GM21528 (cell line): ENCODE measurements at regions not wholly inside any gene's neighbourhood (a gene's known extent, or its start where the extent isn't known, plus 50 kb on each side); places are given as distances from the start of the nearest gene placed in this dataset.
"Not testable (repeated sequence)": the region's sequence is repeated elsewhere in the genome, so short reads cannot be mapped to it uniquely, and the experiment has no call there.

Experiments used
- ATAC-seq: cut with Tn5 transposase; IDR thresholded peaks from one replicate; pipeline ENCODE4 v1.9.1; 2021; ENCODE audit warnings: mild to moderate bottlenecking, moderate library complexity; ENCODE audit not compliant: unreplicated experiment, low FRiP score

DNA sequence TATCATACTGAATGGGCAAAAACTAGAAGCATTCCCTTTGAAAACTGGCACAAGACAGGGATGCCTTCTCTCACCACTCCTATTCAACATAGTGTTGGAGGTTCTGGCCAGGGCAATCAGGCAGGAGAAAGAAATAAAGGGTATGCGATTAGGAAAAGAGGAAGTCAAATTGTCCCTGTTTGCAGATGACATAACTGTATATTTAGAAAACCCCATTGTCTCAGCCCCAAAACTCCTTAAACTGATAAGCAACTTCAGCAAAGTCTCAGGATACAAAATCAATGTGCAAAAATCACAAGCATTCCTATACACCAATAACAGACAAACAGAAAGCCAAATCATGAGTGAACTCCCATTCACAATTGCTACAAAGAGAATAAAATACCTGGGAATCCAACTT lies 52.5 kb upstream of the CCDC71L start:
- not testable (repeated sequence) for ATAC-seq

DNA sequence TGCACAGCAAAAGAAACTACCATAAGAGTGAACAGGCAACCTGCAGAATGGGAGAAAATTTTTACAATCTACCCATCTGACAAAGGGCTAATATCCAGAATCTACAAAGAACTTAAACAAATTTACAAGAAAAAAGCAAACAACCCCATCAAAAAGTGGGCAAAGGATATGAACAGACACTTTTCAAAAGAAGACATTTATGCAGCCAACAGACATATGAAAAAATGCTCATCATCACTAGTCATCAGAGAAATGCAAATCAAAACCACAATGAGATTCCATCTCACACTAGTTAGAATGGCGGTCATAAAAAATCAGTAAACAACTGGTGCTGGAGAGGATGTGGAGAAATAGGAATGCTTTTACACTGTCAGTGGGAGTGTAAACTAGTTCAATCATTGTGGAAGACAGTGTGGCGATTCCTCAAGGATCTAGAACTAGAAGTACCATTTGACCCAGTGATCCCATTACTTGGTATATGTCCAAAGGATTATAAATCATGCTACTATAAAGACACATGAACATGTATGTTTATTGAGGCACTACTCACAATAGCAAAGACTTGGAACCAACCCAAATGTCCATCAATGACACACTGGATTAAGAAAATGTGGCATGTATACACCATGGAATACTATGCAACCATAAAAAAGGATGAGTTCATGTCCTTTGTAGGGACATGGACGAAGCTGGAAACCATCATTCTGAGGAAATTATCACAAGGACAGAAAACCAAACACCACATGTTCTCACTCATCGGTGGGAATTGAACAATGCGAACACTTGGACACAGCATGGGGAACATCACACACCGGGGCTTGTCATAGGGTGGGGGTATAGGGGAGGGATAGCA lies 53.9 kb upstream of the CCDC71L start:
- ATAC-seq: not testable (repeated sequence)

DNA sequence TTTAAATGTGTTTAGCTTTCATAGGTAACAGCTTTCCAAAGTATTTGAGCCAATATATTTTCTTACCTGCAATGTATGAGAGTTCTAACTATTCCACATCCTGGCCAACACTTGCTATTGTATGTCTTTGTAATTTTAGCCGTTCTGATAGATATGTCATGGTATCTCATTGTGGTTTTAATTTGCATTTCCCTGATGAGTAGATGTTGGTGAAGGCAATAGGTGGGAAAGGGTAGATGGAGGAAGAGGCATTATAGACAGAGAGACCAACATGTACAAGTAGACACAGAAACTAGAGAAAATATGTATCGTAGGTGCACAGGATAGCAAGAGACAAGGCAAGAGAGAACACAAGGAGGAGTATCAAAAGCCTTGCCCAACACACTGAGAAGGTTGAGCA lies 54.8 kb upstream of the CCDC71L start:
- ATAC-seq: no peak

DNA sequence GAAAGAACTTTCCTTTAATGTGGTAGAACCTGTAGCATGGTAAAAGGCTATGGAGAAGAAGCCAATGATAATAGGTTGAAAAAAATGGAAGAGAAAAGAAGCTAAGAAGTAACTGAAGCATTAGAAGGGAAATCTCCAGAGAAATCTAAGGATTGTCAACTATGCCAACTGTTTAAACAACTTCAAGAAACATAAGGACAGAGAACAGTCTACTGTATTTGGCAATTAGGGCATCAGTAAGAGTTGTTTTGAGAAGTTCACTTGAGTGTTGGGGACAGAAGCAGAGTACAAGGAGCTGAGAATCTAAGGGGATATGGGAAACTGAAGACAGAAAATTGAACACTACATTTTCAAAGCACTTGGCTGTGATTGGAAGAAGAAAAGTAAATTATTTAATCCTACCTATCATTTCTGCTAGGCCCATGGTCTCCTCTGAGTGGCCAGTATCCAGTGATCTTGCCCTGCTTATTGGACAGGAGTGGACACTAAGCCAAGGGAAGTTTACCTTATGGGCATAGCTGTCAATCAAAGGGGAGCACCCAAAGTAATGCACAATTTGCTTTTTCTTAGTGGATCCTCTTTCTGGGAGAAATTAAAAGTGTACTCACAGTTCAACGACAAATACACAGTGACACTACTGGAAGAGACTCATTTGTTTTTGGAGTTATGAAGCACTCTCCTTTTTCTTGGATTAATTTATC lies 56.4 kb upstream of the CCDC71L start:
- no peak for ATAC-seq

DNA sequence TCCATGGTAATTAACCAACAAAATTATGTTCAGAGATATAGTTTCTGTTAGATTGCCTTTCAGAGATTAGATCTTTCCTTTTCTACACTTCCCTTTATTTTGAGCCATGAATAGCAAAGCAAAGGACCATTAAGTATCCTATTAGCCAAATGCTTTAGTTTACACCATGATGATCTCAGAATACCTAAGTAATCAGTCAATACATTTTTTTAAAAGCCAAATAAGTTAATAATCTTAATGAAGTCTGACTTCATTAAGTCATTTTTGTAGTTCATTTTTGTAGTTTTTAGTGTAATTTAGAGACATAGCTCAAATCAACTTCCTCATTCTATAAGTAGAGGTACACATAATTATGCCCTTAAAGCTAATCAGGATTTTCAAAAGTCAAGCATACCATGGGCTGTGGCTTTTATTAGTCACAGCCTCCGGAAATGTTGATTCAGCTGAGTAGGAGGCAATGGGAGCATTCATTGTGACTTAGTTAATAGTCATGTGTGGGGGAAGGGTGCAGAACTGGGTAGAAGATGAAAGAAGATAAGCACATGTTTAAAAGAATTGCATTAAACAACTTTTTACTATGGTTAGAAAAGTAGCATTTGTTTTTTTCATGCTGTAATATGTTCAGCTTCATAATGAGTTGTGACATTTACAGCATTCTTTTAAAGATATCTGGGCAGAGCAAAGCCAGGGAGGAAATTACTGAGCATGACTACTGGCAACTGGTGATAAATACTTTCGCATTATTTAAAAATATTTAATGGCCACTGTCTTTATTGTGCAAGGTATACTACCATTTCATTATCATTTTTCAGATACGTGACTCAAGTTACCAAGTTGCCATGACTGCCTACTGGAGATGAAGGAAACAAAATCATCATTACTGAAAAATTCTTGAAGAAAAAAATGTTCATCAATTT lies 57.3 kb upstream of the CCDC71L start:
- no peak for ATAC-seq

DNA sequence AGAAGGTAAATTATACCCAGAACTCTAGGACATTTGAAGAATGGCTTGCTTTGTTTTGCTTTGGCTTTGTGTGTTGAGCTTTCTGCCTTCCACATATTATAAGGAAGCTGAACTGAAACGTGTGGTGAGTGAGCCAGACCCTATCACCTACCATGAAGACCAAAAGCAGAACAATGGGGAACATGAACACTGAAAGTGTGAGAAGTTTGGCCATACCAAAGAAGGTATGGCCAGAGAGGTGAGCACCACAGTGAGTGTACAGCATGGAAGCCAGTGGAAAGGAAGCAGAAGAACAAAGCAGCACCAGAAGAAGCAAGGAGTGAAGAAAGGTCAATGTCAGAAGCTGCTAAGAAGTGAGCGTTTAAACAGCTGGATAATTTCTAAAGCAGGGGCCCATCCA lies 59.7 kb upstream of the CCDC71L start:
- no peak for ATAC-seq

DNA sequence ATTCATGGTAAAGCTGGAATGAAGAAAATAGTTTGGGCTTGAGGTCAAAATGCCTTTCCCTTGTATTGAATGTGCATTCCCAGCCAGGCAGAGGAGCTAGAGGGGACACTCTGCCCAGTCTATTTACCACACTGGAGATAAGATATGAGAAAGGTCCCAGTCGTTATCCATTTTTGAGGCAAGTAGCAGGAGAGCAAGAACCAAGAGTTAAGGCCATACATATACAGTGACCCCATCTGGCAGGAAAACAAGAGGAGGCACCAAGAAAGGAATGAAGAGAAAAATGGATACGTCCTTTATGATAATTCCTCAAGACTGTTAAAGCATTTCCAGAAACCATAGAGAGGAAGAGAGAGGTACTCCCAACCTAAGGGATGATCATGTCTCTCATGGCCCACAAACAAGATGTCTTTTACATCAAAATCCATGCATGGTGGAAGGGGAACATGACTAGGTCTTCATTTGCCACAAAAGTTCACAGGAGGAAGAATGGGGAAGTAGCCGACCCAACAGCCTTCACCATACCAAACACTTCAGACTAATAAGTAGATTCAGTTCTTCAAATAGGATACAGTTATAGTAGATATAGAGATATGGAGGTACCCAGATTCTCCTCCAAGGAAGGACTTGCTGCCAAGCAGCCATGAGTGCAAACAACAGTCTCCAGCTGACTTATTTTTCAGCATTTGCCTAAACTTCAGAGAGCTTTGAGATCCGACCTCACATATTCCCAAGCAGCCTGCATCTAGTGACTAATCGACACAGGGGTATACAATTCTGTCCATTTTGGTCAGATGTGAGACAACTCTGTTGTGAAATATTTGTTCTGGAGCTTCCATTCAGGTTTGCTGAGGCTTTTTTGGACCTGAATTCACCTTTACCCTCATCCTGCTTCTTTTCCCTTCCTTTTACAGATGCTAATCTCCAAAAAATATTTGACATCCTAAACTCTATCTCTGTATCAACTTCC lies 61.1 kb upstream of the CCDC71L start:
- no peak for ATAC-seq

DNA sequence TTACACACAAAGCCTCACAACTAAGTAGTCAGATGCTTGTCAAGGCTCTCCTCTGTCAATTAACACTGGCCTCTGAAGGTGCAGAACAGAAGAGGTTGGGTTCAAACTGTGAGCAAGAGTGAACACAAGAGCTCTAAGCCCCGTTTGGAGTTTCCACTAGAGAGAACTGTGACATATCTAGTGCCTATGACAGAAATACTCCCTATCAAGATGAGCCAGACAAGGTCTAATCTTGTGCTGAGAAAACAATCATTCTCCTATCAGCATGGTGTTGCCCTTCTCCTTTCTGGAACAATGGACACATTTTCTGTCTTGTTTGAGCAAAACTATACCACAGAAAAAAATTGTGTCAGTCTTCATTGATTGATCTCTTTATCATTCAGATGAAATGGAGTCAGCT lies 62.4 kb upstream of the CCDC71L start:
- no peak for ATAC-seq

DNA sequence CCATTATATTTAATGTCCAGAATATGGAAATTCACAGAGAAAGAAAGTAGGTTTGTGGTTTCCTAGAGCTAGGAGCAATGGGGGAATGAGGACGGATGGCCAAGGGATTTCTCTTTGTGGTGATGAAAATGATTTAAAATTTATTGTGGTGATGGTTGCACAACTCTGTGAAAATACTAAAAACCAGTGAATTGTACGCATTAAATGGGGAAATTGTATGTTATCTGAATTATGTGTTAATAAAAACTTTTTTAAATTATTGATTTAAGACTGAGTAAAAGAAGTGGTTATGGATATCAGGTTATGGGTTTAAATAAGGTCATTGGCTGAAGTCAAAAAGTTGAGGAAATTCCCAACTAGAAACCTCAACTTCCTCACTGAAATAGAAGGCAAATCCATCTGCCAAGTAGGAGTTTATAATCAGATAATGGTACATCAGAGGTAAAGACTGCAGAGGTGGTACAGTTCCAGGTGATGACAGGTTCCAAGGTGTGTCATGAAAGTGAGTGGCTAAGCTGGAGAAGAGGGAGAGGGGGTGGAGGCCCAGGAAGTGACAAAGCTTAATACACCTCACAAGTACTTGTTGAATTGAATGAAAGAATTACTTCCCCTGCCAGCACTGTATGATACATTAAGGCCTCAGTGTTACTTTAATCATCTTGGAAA lies 68.9 kb upstream of the CCDC71L start:
- ATAC-seq: no peak

DNA sequence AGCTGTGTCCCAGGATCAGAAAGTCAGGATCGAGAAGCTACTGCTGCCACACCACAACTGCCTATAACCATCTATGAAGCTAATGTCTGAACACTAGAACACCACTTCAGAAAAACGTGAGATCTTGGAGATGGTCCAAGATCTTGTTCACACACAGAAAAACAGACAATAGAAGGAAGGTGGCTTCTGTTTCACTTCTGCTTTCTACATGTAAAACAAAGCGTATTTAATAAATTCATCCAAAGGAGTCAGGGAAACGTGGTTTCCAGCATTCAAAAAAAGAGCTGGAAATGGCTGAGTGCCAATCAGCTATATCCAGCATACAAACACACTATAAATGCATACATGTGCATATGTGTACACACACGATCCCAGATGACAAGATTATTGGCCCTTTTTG lies 70.2 kb upstream of the CCDC71L start:
- ATAC-seq: peak; percentile 89

DNA sequence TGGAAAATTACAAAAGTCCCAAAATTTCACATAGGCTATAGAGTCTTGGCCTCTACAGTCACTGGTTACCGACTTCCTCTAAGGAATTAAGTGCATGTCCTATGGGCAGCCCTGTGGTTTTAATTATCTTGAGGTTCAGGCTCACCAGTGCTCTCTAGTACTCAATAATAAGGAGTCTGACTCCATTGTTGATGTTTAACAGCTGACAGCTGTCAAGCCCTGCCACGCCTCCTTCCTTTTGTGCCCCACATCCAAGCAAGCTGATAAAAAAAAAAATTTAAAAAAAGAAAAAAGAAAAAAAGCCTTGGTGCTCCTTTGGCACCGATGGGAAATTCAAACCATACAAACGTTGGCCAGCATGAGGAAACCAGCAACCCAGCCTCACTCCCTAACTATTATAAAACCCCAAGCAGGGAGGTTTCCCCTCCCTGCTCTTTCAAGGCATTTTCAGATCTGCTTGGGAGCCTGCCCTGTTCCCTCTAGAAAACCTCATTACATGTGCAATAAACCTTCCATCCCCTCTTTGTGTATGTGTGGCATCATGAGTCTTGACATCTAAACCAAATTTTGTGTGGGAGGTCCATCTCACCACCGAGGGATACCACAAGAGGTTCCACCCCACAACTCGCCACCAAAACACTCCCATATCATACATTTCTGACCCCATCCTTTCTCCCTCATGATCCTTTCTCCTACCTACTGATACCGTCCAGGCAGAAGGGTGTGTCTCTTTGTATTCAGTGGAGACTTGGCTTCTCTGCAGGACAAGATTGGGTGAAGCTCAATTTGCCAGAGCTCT lies 70.9 kb upstream of the CCDC71L start:
- peak; percentile 10 for ATAC-seq

DNA sequence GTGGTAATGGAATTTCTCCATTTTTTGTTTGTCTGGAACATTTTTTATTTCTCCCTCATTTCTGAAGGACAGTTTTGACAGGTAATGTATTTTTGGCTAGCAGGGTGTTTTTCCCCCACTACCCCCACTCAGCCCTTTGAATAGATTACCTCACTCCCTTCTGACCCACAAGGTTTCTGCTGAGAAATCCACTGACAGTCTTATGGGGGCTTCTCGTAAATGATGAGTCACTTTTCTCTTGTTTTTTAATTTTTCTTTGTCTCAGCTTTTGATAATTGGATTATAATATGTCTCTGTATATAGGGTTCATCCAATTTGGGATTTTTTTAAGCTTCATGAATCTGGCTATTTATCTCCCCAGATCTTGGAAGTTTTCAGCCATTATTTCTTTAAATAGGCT lies 74.7 kb upstream of the CCDC71L start:
- ATAC-seq: no peak

DNA sequence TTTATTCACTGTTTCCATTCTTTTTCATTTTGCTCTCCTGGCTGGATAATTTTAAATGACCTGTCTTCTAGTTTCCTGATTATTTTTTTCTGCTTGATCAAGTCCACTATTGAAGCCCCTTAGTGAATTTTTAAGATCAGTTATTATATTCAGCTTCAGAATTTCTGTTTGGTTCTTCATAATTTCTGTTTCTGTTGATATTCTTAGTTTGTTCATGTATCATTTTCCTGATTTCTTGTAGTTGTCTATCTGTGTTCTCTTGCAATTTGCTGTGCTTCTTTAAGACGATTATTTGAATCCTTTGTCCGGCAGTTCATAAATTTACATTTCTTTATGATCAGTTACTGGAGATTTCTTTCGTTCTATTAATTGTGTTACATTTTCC lies 75.2 kb upstream of the CCDC71L start:
- ATAC-seq: no peak

DNA sequence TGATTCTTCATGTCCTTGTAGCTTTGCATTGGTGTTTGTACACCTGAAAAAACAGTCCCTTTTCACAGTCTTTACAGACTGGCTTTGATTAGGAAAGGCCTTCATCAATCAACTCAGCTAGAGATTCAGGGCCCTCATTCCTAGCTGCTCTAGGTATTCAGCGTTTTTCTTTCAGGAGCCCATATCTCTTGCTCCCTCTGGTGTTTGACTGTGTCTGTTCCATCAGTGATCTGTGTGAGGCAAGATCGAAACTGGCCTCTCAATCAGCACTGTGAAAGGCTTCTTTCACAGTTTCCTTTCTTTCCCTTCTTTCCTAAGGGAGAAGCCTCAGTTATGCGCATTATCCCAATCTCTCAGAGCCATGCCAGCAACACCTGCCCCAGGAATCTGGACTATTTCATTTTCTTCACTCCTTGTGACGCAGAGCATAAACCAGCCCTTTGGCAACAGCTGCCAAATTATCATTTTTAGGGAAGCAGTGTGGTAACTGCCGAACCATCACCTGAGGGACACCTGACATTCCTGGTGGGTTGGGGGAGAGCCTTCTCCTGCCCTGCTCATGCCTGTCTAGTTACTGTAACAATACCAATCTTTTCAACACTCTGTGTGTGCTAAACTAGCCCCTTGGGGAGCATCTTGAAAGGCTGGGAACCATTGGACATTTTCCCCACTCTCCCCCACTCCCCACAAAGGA lies 75.7 kb upstream of the CCDC71L start:
- peak; percentile 91 for ATAC-seq

DNA sequence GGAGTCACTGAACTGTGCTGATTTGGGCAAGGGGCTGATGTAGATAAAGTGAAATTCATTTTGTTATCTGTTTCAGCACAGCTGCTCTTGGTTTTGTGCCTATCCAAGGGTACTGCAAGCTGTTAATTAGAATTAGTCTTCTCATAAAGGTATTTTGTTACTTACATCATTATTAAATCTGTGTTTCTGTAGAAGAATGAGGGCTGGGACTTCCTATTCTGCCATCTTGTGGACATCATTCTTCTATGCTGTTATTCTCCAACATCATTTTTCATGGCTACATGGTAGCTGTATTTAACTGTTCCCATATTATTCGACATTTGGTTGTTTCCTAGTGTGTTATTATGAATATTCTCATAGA lies 76.2 kb upstream of the CCDC71L start:
- ATAC-seq: no peak

DNA sequence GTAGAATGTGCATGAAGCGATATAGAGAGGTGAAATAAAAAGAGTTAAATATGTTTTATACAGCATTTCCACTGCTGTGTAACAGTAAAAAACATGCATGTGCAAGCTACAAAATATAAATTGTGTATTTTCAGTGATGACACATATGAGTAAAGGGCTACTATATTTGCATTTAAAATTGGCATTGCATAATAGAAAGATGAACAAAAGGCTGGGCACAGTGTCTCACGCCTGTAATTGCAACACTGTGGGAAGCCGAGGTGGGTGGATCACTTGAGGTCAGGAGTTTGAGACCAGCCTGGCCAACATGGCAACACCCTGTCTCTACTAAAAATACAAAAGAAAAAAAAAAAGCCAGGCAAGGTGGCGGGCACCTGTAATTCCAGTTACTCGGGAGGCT lies 79.8 kb upstream of the CCDC71L start:
- no peak for ATAC-seq

DNA sequence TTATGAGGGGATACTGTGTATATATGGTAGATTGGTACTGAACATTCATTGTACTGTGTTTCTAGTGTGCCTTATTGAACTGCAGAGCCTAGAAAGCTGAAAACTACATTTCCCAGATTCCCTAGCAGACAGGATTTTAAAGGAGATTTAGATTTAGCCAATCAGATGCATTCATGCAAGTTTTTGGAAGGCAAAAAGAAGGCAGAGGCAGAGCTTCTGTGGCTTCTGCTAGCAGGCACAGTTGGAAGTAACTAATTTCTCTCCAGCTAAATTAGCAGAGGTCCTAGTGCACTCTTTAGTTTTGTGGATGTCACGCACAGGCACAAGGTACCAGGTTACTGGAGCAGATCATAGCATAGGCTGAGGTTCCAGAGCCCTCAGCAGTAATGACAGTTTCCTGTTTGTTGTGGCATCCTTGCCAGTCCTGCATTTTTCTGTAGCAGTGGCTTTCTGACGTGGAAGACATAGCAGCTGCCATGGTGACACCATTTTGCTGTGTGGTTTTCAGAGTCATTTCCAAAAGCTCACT lies 83.7 kb upstream of the CCDC71L start:
- ATAC-seq: no peak

DNA sequence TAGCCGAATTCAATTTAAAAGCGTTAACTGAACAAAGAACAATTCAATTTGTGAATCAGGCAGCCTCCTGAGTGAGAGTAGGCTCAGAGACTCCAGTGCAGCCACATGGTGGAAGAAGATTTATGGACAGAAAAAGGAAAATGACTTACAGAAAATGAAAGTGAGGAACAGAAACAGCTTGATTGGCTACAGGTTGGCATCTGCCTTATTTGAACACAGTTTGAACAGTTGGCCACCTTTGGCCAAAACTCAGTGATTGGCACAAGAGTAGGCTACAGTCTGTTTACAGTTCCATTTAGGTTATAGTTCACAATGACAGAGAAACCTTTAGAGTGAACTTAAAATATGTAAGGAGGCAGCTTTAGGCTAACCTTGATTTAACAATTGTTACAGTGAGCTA lies 86.3 kb upstream of the CCDC71L start:
- not testable (repeated sequence) for ATAC-seq
